ENCODE measurements at regions not wholly inside any gene's neighbourhood (a gene's known extent, or its start where the extent isn't known, plus 50 kb on each side); places are given as distances from the start of the nearest gene placed in this dataset.

DNA sequence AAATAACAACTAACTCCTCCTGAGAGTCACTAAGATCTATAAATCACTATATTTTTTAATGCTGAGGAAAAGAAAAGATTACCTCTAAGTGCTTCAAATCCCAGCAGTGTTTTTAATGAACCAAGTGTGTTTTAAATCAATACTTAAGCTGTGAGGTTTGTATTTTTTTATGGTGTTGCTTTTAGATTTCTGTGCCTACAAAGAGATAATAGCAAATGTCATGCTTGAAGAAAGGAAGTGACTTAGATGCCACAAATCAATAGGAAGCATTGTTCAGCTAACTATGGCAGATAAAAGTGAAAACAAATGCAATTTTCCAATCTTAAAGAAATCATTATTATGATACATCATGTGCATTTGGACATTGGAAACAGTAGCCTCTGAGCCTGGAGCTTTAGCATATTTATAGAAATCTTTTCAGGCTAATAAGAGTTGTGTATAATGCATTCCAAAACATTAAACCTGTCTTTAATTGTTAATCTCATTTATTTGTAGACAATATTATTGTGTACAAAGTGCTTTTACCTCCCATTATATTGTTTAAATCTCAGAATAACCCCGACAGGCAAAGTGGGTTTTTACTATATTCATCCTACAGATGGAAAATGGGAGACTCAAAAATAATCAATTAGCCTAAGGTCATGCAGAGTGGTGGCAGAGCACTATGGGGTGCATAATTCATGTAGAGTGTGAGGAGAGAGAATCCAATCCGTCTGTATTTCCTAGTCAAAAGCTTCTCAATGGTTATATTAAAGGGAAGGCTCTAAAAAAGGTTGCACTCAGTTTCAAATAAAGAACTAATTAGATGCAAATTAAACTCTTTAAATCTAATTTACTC is 486.2 kb downstream of the NAV3 start:
- H3K27me3 Mint-ChIP-seq: no peaks in the 10 kb centered on the region
- no peaks in the 10 kb centered on the region for H3K9me3 Mint-ChIP-seq
- H3K36me3 Mint-ChIP-seq (ENCODE audit: low read depth): no peaks in the 10 kb centered on the region
- DNase-seq: no peak
- no peak overlapping the region for H3K4me3 Mint-ChIP-seq
- no peaks in the 10 kb centered on the region for H3K4me1 Mint-ChIP-seq
- intact Hi-C loops (cut with micrococcal nuclease): no loop called here
- H3K27ac Mint-ChIP-seq: no peak overlapping the region

GRCh38 chr12:78321696-78322095 is 491.0 kb downstream of the NAV3 start:
- intact Hi-C loops (cut with micrococcal nuclease): no loop called here

DNA sequence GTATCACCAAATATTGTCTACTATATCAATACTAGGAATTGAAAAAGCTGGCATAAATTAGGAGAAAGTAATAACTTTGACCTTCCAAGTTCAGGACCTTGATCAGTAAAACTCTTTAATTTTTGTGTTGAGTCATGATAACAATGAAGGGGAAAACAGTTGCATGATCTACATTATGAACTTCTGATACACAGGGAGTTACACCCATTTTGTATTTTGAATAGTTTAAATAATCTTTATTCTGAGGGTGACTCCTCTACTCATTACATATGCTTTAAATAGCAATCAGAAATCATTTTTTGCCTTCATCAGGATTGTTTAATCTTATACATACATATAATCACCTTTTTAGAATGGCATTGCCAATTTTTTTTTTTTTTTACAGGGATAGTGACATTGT is 492.5 kb downstream of the NAV3 start:
- Mint-ChIP-seq H3K36me3 (ENCODE audit: low read depth) (no peaks in the 10 kb centered on the region), H3K27me3 (no peaks in the 10 kb centered on the region), H3K27ac (no peak overlapping the region), H3K4me3 (no peak overlapping the region), H3K9me3 (no peaks in the 10 kb centered on the region), H3K4me1 (no peaks in the 10 kb centered on the region)
- no peak for DNase-seq
- intact Hi-C loops (cut with micrococcal nuclease): no loop called here

More at GRCh38 chr12:78321696-78322095, 491.0 kb downstream of the NAV3 start:
- Mint-ChIP-seq H3K4me1 (no peaks in the 10 kb centered on the region), H3K36me3 (ENCODE audit: low read depth) (no peaks in the 10 kb centered on the region), H3K4me3 (no peak overlapping the region), H3K9me3 (no peaks in the 10 kb centered on the region), H3K27me3 (no peaks in the 10 kb centered on the region), H3K27ac (no peak overlapping the region)
- DNase-seq: no peak

- no peak for DNase-seq
- Mint-ChIP-seq H3K27me3 (no peaks in the 10 kb centered on the region), H3K9me3 (no peaks in the 10 kb centered on the region), H3K27ac (no peak overlapping the region), H3K4me1 (no peaks in the 10 kb centered on the region), H3K4me3 (no peak overlapping the region), H3K36me3 (ENCODE audit: low read depth) (no peaks in the 10 kb centered on the region)
- intact Hi-C loops (cut with micrococcal nuclease): no loop called here
Observed at GRCh38 chr12:78324234-78324633, 493.5 kb downstream of the NAV3 start.

DNA sequence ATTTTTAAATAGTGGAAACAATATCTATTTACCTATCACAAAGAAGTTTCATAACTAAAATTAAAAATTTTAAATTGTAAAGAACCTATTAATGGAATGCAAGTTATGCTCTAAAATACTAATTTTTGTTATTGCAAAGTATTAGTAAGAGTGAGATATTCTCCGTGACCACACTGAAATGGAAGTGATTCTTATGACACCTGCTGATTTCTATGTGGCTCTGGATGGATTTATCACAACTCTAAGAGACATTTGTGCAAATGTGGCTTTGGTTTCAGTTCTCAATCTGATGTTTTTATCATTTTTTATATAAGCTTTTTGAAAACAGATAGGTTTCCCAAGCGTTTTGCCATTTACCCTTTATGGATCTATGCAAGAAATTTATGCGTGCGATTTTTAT is 497.8 kb downstream of the NAV3 start:
- intact Hi-C loops (cut with micrococcal nuclease): no loop called here
- DNase-seq: no peak
- no peak overlapping the region for H3K27ac Mint-ChIP-seq
- no peaks in the 10 kb centered on the region for H3K36me3 Mint-ChIP-seq (ENCODE audit: low read depth)
- no peak overlapping the region for H3K4me3 Mint-ChIP-seq
- H3K9me3 Mint-ChIP-seq: no peaks in the 10 kb centered on the region
- H3K4me1 Mint-ChIP-seq: no peaks in the 10 kb centered on the region
- H3K27me3 Mint-ChIP-seq: no peaks in the 10 kb centered on the region

DNA sequence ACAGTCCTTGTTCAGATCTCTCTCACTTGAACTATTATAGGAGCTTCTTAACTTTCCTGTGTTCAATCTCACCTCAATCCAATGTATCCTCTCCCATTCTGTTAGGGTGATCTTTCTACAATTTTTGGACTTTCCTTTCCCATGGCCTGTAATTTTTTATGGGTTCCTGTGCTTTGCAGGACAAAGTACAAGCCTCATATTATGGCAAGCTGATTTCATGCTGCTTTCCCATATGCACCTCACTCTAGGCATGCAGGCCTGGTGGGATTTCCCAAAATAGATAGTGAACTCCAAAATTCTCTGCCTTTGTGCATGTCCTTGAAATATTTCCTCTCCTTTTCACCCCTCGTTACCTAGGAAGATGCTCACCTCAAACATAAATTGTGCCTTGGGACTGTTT is 499.4 kb downstream of the NAV3 start:
- no peak for DNase-seq
- no peaks in the 10 kb centered on the region for H3K27me3 Mint-ChIP-seq
- no peak overlapping the region for H3K4me3 Mint-ChIP-seq
- intact Hi-C loops (cut with micrococcal nuclease): no loop called here
- H3K36me3 Mint-ChIP-seq (ENCODE audit: low read depth): no peaks in the 10 kb centered on the region
- H3K4me1 Mint-ChIP-seq: no peaks in the 10 kb centered on the region
- no peak overlapping the region for H3K27ac Mint-ChIP-seq
- no peaks in the 10 kb centered on the region for H3K9me3 Mint-ChIP-seq

DNA sequence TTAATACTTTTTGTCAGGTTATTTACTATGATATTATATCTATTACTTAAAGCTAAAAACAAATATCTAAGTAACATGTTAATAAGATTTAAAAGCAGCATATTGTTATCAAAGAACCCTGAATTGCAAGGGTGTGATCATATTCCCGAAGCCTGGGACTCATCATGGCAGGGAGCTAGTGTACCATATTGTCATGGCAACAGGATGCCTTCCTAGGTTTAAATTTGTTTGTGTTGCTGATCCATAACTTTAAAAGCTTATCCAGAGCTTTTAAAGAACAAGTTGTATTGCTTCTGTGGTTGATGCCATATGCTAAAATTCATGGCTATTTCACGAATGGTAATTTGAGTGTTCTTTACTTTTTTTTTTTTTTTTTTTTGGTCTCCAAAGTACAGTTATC is 500.5 kb downstream of the NAV3 start:
- no peaks in the 10 kb centered on the region for H3K36me3 Mint-ChIP-seq (ENCODE audit: low read depth)
- H3K27me3 Mint-ChIP-seq: no peaks in the 10 kb centered on the region
- intact Hi-C loops (cut with micrococcal nuclease): no loop called here
- no peaks in the 10 kb centered on the region for H3K4me1 Mint-ChIP-seq
- no peak overlapping the region for H3K4me3 Mint-ChIP-seq
- no peak overlapping the region for H3K27ac Mint-ChIP-seq
- no peak for DNase-seq
- no peaks in the 10 kb centered on the region for H3K9me3 Mint-ChIP-seq

DNA sequence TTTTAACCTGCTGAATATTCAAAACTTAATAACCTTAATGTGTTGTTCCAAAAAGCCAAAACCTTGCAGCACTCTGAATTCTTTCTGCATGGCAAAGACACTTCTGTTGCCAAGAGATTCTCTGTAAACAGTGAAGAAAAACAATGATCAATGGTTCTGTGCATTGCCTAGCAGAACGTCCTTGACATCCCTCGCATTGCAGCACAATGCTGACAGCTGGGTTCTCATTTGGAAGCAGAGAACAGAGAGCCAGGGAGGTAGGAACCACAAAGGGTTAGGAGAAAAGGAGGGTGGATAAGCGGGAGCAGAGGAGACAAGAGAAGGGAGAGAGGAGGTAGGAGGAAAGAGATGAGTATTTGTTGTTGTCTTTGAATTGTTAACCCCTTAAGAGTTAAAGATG is 501.1 kb downstream of the NAV3 start:
- Mint-ChIP-seq H3K27ac (no peak overlapping the region), H3K9me3 (no peaks in the 10 kb centered on the region), H3K4me3 (no peak overlapping the region), H3K4me1 (no peaks in the 10 kb centered on the region), H3K27me3 (no peaks in the 10 kb centered on the region), H3K36me3 (ENCODE audit: low read depth) (no peaks in the 10 kb centered on the region)
- no peak for DNase-seq
- intact Hi-C loops (cut with micrococcal nuclease): no loop called here

- no peak overlapping the region for H3K27ac Mint-ChIP-seq
- no peak overlapping the region for H3K4me3 Mint-ChIP-seq
- no peaks in the 10 kb centered on the region for H3K27me3 Mint-ChIP-seq
- no peak for DNase-seq
- H3K9me3 Mint-ChIP-seq: no peaks in the 10 kb centered on the region
- intact Hi-C loops (cut with micrococcal nuclease): no loop called here
- no peaks in the 10 kb centered on the region for H3K36me3 Mint-ChIP-seq (ENCODE audit: low read depth)
- no peaks in the 10 kb centered on the region for H3K4me1 Mint-ChIP-seq
Observed at GRCh38 chr12:78338054-78338785, 507.5 kb downstream of the NAV3 start.

DNA sequence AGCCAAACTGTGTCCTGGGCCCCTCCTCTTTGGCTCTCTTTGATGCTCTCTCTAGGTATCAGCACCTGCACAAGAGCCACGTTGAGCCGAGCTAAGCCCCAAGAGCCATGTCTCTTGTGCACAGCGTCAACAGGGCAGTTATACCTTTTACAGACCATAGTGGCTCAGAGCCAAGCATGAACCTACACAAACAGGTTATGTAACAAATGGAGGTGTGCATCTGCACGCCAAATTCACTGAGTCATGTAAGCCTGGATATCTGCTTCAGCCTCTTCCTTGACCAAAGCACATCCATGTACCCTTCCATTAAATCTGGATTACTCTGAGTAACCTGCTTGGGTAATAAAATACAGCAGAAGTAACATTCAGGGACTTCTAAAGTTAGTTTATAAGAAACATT is 509.7 kb downstream of the NAV3 start:
- intact Hi-C loops (cut with micrococcal nuclease): no loop called here
- Mint-ChIP-seq H3K27me3 (no peaks in the 10 kb centered on the region), H3K4me3 (no peak overlapping the region), H3K4me1 (no peaks in the 10 kb centered on the region), H3K9me3 (no peaks in the 10 kb centered on the region), H3K36me3 (ENCODE audit: low read depth) (no peaks in the 10 kb centered on the region), H3K27ac (no peak overlapping the region)
- DNase-seq: no peak

- no peak overlapping the region for H3K4me3 Mint-ChIP-seq
- no peaks in the 10 kb centered on the region for H3K36me3 Mint-ChIP-seq (ENCODE audit: low read depth)
Observed at GRCh38 chr12:78343657-78344056, 513.0 kb downstream of the NAV3 start.

GRCh38 chr12:78359520-78359919 is 505.1 kb upstream of the SYT1 start:
- Mint-ChIP-seq H3K4me3 (no peak overlapping the region), H3K27me3 (no peaks in the 10 kb centered on the region), H3K36me3 (ENCODE audit: low read depth) (no peaks in the 10 kb centered on the region), H3K4me1 (no peaks in the 10 kb centered on the region), H3K27ac (no peak overlapping the region), H3K9me3 (no peaks in the 10 kb centered on the region)
- no peak for DNase-seq
- intact Hi-C loops (cut with micrococcal nuclease): no loop called here

More at GRCh38 chr12:78343657-78344056, 513.0 kb downstream of the NAV3 start:
- H3K4me1 Mint-ChIP-seq: no peaks in the 10 kb centered on the region
- no peak for DNase-seq
- H3K27me3 Mint-ChIP-seq: no peaks in the 10 kb centered on the region
- H3K9me3 Mint-ChIP-seq: no peaks in the 10 kb centered on the region
- H3K27ac Mint-ChIP-seq: no peak overlapping the region
- intact Hi-C loops (cut with micrococcal nuclease): no loop called here

DNA sequence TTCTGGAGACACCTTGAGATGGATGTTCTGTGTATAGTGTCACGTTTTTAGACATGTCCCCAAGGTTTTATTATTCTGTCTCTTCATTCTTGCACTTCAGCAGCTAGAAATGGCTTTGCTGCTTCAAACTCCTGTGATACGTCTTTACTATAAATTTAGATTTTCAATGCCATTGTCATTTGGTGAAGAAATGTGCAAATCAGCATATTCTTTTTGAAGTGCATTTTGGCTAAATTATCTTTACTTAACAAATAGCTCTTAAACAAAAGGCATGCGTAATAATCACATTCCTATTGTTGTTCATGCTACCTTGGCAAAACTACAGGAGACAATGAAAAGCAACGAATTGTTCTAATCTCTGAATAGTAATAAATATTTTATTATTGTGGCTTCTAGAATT is 502.9 kb upstream of the SYT1 start:
- intact Hi-C loops (cut with micrococcal nuclease): no loop called here
- H3K27me3 Mint-ChIP-seq: no peaks in the 10 kb centered on the region
- H3K9me3 Mint-ChIP-seq: no peaks in the 10 kb centered on the region
- no peaks in the 10 kb centered on the region for H3K36me3 Mint-ChIP-seq (ENCODE audit: low read depth)
- DNase-seq: no peak
- H3K27ac Mint-ChIP-seq: no peak overlapping the region
- no peak overlapping the region for H3K4me3 Mint-ChIP-seq
- H3K4me1 Mint-ChIP-seq: no peaks in the 10 kb centered on the region

- H3K27ac Mint-ChIP-seq: no peak overlapping the region
- H3K4me1 Mint-ChIP-seq: no peaks in the 10 kb centered on the region
- H3K27me3 Mint-ChIP-seq: no peaks in the 10 kb centered on the region
- H3K4me3 Mint-ChIP-seq: no peak overlapping the region
- DNase-seq: no peak
- no peaks in the 10 kb centered on the region for H3K36me3 Mint-ChIP-seq (ENCODE audit: low read depth)
- intact Hi-C loops (cut with micrococcal nuclease): no loop called here
- peaks cover 5% of the 10 kb centered on the region for H3K9me3 Mint-ChIP-seq
Observed at GRCh38 chr12:78371284-78371683, 493.3 kb upstream of the SYT1 start.

Measured in activated CD4-positive, alpha-beta T cell treated with anti-CD3 and anti-CD28 coated beads, Interleukin-2, amount 10 ng/mL, durations not matched to agents 24 days and 14 days (primary cell).